Sigmoid colon (tissue), 4 donors: ENCODE measurements at regions not wholly inside any gene's neighbourhood (a gene's known extent, or its start where the extent isn't known, plus 50 kb on each side); places are given as distances from the start of the nearest gene placed in this dataset.

ENCODE experiments used
- CTCF ChIP-seq, 4 experiments: fragments of 450-650 bp in 3 of 4; fragments of 200-600 bp in 1 of 4; IDR thresholded peaks; one replicate each; pipeline ENCODE4 v1.5.1; 2016 to 2019; ENCODE audit warnings: antibody characterized with exemption in 4 of 4, mild to moderate bottlenecking in 3 of 4, moderate library complexity in 2 of 4
- EP300 ChIP-seq, 4 donors: sonication (generic); formaldehyde crosslinking; IDR thresholded peaks; one replicate each; pipeline ENCODE4 v1.6.1; 2017; ENCODE audit warnings: antibody characterized with exemption in 4 of 4
- POLR2A ChIP-seq, 2 donors: fragments of 450-650 bp; IDR thresholded peaks; one replicate each; pipeline ENCODE4 v1.6.1; 2016; ENCODE audit warnings: antibody characterized with exemption in 2 of 2, mild to moderate bottlenecking in 2 of 2, moderate library complexity in 2 of 2
- POLR2AphosphoS5 ChIP-seq, 4 donors: sonication (generic); formaldehyde crosslinking; IDR thresholded peaks; one replicate each; pipeline ENCODE4 v1.6.1; 2017; ENCODE audit warnings: antibody characterized with exemption in 4 of 4

- no peak for TF ChIP-seq CTCF (IDR thresholded peaks at IDR 0.05)
- no peak for TF ChIP-seq EP300 (IDR thresholded peaks at IDR 0.05)
- TF ChIP-seq POLR2A (IDR thresholded peaks at IDR 0.05), result no peak
- no peak for TF ChIP-seq POLR2AphosphoS5 (IDR thresholded peaks at IDR 0.05)
These were observed 987.9 kb downstream of the NTRK3 start for GRCh38 chr15:87268675-87269074.
